Stimulated activated naive CD8-positive, alpha-beta T cell treated with anti-CD3 and anti-CD28 coated beads, Interleukin-15, amount 100 ng/mL, for 72 hours (primary cell): ENCODE measurements at regions not wholly inside any gene's neighbourhood (a gene's known extent, or its start where the extent isn't known, plus 50 kb on each side); places are given as distances from the start of the nearest gene placed in this dataset.

Experiments used
- ATAC-seq: fragments of 150-1000 bp; cut with Tn5 transposase; 2 replicates; pipeline ENCODE4 v1.10.0; 2021; ENCODE audit warnings: mild to moderate bottlenecking, moderate library complexity
- DNase-seq, 2 donors: peaks; one replicate each; pipeline ENCODE4 v3.0.0; 2021 to 2022
- H3K27ac Mint-ChIP-seq, 2 donors: one replicate each; pipeline ENCODE4 v1.8.0; 2022; ENCODE audit warnings: mild to moderate bottlenecking in 2 of 2, mixed read lengths in 2 of 2, moderate library complexity in 2 of 2
- H3K27me3 Mint-ChIP-seq: one replicate; pipeline ENCODE4 v1.8.0; 2022; ENCODE audit warnings: mixed read lengths
- H3K4me1 Mint-ChIP-seq: one replicate; pipeline ENCODE4 v1.8.0; 2022; ENCODE audit warnings: mild to moderate bottlenecking, mixed read lengths
- H3K4me3 Mint-ChIP-seq, 2 donors: one replicate each; pipeline ENCODE4 v1.8.0; 2022; ENCODE audit warnings: mild to moderate bottlenecking in 2 of 2, mixed read lengths in 2 of 2, moderate library complexity in 1 of 2
- H3K9me3 Mint-ChIP-seq, 2 donors: one replicate each; pipeline ENCODE4 v1.8.0; 2022; ENCODE audit warnings: mixed read lengths in 2 of 2

DNA sequence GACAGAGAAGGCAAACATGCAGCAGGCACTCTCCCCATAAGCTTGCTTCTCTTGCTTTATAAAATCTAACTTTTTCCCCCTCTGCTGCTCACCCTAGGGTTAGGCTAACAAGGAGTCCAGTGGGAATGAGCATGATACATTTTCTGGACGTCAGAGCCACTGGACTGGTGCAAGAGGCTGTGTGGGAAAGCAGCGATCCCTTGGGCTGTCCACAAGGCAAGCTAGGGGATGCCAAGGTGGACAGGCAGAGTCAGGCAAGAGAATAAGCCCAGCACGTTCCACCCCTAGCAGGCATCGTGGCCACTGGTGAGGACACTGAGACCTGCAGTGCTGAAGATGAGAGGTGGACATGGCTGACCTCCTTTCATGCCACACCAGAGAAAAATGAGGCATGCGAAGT, 290.9 kb upstream of the ZMIZ1 start:
- Mint-ChIP-seq H3K4me3 (no peak overlapping the region), H3K4me1 (no peaks in the 10 kb centered on the region), H3K27ac (no peak overlapping the region), H3K9me3 (no peaks in the 10 kb centered on the region), H3K27me3 (no peaks in the 10 kb centered on the region)
- ATAC-seq, result no peak
- no peak for DNase-seq

DNA sequence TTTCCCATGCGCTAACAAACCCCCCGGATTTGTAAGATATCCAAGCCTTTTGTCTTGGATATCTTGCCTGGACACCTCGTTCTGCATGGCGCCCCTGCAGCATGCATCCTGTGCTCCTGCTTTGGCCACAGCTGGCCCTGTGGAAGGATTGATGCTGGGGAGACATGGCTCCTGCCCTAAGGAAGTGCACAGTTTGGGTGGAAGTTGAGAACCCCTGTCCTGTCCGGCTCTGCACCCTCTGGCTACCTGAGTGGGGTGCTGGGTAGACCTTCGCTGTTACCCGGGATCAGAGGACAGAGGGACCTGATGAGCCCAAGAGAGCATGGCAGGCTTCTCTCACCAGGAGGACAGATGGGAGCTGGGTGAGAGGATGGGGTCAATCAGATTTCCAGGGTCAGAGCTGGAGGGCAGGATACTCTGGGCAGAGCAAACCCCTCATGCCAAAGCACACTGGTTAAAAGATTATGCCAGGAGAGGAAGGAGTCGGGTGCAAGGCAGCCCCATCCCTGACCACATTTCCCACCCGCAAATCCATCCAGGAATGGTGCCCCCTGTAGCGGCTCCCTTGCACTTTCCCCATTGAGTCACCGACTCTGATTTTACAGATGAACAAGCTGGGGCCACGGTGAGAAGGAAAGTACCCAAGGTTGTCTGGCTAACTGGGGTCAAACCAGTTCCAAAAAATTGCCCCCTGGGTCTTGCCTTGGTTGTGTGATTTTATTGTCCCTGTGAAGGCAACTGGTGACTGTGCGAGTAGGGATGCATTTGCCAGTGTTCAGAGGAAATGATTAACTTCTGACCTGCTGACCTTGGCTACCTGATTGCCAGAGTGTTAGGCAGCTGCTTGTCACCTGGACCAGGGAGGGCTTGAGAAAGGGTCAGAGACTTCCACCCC, 290.1 kb upstream of the ZMIZ1 start:
- Mint-ChIP-seq H3K4me3 (no peak overlapping the region), H3K9me3 (no peaks in the 10 kb centered on the region), H3K4me1 (no peaks in the 10 kb centered on the region), H3K27me3 (no peaks in the 10 kb centered on the region), H3K27ac (no peak overlapping the region)
- no peak for ATAC-seq
- no peak for DNase-seq

- Mint-ChIP-seq H3K27me3 (no peaks in the 10 kb centered on the region), H3K4me3 (no peak overlapping the region), H3K27ac (no peak overlapping the region), H3K4me1 (no peaks in the 10 kb centered on the region), H3K9me3 (no peaks in the 10 kb centered on the region)
- no peak for ATAC-seq
- no peak for DNase-seq
Observed at GRCh38 chr10:78779339-78779955, 289.3 kb upstream of the ZMIZ1 start.

DNA sequence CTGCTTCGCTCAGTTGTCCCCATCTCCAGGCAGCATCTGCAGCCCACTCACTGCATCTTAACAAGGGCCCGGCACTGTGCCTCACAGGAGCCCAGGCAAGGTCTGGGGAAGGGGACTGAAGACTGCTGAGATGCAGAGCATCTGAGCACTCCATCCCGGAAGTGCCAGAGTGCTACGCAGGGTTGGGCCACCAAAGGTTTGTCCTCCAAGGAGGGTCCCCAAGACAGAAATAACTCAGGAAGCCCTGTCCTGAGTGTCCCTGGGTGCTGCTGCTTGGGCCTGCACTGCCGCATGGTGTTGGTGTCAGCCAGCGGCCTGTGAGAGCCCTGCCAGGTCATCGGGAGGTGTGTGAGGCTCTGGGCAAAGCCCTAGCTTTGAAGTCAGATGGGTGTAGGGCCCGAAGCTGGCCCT, 288.2 kb upstream of the ZMIZ1 start:
- H3K9me3 Mint-ChIP-seq, result no peaks in the 10 kb centered on the region
- DNase-seq (no peak), ATAC-seq (no peak)
- H3K4me3 Mint-ChIP-seq, result no peak overlapping the region
- no peaks in the 10 kb centered on the region for H3K4me1 Mint-ChIP-seq
- H3K27me3 Mint-ChIP-seq, result no peaks in the 10 kb centered on the region
- no peak overlapping the region for H3K27ac Mint-ChIP-seq

DNA sequence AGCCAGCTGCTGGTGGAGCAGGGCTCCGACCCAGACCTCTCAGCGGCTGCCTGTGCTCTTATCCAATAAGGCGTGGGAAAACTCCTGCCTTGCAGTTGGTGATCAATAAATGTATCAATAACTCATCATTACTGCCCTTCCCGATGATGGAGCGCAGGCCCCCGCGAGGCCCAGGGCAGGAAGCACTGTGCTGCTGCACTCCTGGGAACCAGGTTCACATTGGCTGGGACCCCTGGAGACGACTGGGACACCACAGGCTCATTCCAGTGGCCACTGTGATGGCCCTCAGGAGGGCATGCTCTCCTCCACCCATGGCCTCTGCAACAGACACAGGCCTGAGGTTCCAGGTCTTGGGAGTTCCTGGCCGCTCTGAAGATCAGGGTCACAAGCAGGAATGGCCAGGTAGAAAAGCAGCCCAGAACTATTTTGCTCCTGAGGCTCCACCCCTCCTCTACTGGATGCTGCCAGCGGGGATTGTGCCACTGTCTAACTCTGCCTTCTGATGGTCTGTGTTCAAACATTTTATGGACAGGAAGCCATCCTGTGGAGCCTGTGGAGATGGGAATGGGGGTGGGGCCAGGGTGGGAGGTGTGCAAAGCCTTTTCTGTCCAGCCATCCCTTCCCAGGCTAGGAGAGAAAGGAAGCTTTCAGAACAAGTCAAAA, 287.4 kb upstream of the ZMIZ1 start:
- H3K27me3 Mint-ChIP-seq, result no peaks in the 10 kb centered on the region
- DNase-seq (no peak), ATAC-seq (no peak)
- H3K4me1 Mint-ChIP-seq, result no peaks in the 10 kb centered on the region
- H3K4me3 Mint-ChIP-seq, result no peak overlapping the region
- no peaks in the 10 kb centered on the region for H3K9me3 Mint-ChIP-seq
- no peak overlapping the region for H3K27ac Mint-ChIP-seq

- Mint-ChIP-seq H3K27ac (no peak overlapping the region), H3K9me3 (no peaks in the 10 kb centered on the region), H3K4me1 (no peaks in the 10 kb centered on the region), H3K27me3 (no peaks in the 10 kb centered on the region), H3K4me3 (no peak overlapping the region)
- ATAC-seq (no peak), DNase-seq (no peak)
Observed at GRCh38 chr10:78781991-78782390, 286.8 kb upstream of the ZMIZ1 start.

- Mint-ChIP-seq H3K9me3 (no peaks in the 10 kb centered on the region), H3K27ac (no peak overlapping the region), H3K4me1 (no peaks in the 10 kb centered on the region), H3K4me3 (no peak overlapping the region), H3K27me3 (no peaks in the 10 kb centered on the region)
- no peak for DNase-seq
- no peak for ATAC-seq
Observed at GRCh38 chr10:78782441-78782840, 286.3 kb upstream of the ZMIZ1 start.

GRCh38 chr10:78783753-78784152, 285.0 kb upstream of the ZMIZ1 start:
- H3K27me3 Mint-ChIP-seq, result no peaks in the 10 kb centered on the region
- ATAC-seq, result no peak
- peak overlapping the region in 1 of 2 donors; percentile 16 for H3K27ac Mint-ChIP-seq

GRCh38 chr10:78784546-78784945, 284.2 kb upstream of the ZMIZ1 start:
- Mint-ChIP-seq H3K27ac (no peak overlapping the region), H3K27me3 (no peaks in the 10 kb centered on the region), H3K4me1 (no peaks in the 10 kb centered on the region), H3K9me3 (no peaks in the 10 kb centered on the region), H3K4me3 (no peak overlapping the region)
- ATAC-seq, result no peak
- DNase-seq, result no peak

More at GRCh38 chr10:78783753-78784152, 285.0 kb upstream of the ZMIZ1 start:
- no peaks in the 10 kb centered on the region for H3K4me1 Mint-ChIP-seq
- H3K4me3 Mint-ChIP-seq, result no peak overlapping the region
- H3K9me3 Mint-ChIP-seq, result no peaks in the 10 kb centered on the region
- DNase-seq, result no peak

DNA sequence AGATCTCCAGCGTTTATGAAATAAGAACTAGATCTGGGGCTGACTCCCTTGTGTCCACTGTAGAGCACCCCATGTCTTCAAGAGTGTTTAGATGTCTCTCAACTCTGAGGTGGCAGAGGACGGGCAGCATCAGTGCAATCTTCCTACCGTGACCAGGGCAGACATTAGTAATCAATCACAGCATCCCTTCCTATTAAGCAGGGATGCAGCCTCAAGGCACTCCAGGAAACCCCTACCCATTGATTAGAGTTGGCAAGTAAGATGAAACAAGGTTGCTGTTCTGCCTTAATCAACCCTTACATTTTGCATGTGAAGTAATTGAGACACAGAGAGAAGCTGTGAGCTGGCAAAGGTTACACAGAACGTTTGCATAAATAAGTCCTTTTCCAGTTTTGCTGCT, 283.7 kb upstream of the ZMIZ1 start:
- ATAC-seq, result no peak
- Mint-ChIP-seq H3K27ac (no peak overlapping the region), H3K4me1 (no peaks in the 10 kb centered on the region), H3K27me3 (no peaks in the 10 kb centered on the region), H3K9me3 (no peaks in the 10 kb centered on the region), H3K4me3 (no peak overlapping the region)
- no peak for DNase-seq

GRCh38 chr10:78785991-78786390, 282.8 kb upstream of the ZMIZ1 start:
- ATAC-seq (no peak), DNase-seq (no peak)
- no peaks in the 10 kb centered on the region for H3K9me3 Mint-ChIP-seq
- no peaks in the 10 kb centered on the region for H3K27me3 Mint-ChIP-seq
- no peak overlapping the region for H3K4me3 Mint-ChIP-seq
- no peaks in the 10 kb centered on the region for H3K4me1 Mint-ChIP-seq
- H3K27ac Mint-ChIP-seq, result no peak overlapping the region

DNA sequence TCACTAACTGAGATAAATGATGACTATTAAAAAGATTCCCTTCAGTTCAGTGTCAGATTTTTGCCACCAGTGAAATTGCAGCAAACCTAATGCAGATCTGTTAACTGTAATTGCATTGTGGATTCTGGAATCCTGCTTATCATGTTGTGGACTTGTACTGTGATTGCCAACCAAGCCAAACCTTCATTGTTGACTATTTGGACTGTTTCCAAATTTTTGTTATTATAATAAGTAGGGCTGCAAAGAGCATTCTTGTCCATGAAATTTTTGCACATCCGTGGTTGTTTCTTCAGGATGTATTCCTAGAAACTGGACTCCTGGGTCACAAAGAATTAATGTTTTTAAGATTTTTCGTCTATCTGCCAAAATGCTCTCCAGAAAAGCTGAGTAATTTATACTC, 281.6 kb upstream of the ZMIZ1 start:
- Mint-ChIP-seq H3K4me3 (no peak overlapping the region), H3K27ac (no peak overlapping the region), H3K9me3 (no peaks in the 10 kb centered on the region), H3K4me1 (no peaks in the 10 kb centered on the region), H3K27me3 (no peaks in the 10 kb centered on the region)
- DNase-seq (no peak), ATAC-seq (no peak)

DNA sequence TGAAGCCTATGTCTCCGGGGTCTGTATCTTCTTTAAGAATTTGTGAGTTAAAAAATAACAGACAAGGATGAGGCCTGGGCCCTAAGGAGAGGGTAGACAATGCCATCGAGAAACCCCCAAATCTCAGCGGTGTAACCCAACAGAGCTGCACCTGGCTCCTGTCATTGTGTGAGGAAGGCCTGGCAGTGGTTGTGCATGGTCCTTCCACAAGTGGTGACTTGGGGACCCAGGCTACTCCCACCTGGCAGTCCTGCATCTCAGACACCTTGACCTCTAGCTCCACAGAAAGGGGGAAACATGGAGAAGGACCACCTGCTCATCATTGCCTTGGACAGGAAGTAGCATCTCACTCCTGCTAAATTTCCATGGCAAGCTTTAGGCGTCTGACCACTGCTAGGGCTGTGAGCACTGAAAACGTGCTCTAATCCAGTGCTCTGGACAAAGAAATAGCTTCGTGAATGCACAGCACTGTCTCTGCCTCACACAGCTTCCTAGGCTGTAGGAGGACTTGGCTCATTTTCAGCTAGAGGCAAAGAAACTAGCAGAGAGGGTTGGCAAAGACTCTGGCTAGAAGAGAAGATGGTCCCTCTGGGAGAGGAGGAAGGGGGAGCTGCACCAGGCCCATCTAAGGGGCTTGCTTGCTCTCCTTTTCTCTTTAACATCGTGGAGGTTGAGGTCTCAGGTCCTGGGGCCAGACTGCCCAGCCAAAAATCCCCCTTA, 273.9 kb upstream of the ZMIZ1 start:
- Mint-ChIP-seq H3K27me3 (peaks cover 2% of the 10 kb centered on the region), H3K4me3 (no peak overlapping the region), H3K9me3 (no peaks in the 10 kb centered on the region), H3K4me1 (no peaks in the 10 kb centered on the region), H3K27ac (no peak overlapping the region)
- no peak for DNase-seq
- ATAC-seq, result no peak

- DNase-seq (no peak), ATAC-seq (no peak)
- H3K4me1 Mint-ChIP-seq, result no peaks in the 10 kb centered on the region
- peaks cover 7% of the 10 kb centered on the region for H3K27me3 Mint-ChIP-seq
- no peak overlapping the region for H3K27ac Mint-ChIP-seq
- H3K4me3 Mint-ChIP-seq, result no peak overlapping the region
- H3K9me3 Mint-ChIP-seq, result no peaks in the 10 kb centered on the region
Observed at GRCh38 chr10:78798976-78799730, 269.6 kb upstream of the ZMIZ1 start.

- no peak for DNase-seq
- Mint-ChIP-seq H3K4me1 (no peaks in the 10 kb centered on the region), H3K27me3 (peaks cover 7% of the 10 kb centered on the region), H3K27ac (no peak overlapping the region), H3K9me3 (no peaks in the 10 kb centered on the region), H3K4me3 (no peak overlapping the region)
- no peak for ATAC-seq
Observed at GRCh38 chr10:78800006-78800405, 268.8 kb upstream of the ZMIZ1 start.
